Neural crest cell (in vitro differentiated cells): ENCODE measurements at regions not wholly inside any gene's neighbourhood (a gene's known extent, or its start where the extent isn't known, plus 50 kb on each side); places are given as distances from the start of the nearest gene placed in this dataset.

Source experiments
- DNase-seq: peaks from one replicate; pipeline ENCODE4 v3.0.0; 2021; ENCODE audit warnings: low read depth, mixed read lengths, low spot score
- H3K27ac Mint-ChIP-seq: one replicate; pipeline ENCODE4 v1.8.0; 2021; ENCODE audit warnings: mild to moderate bottlenecking, mixed read lengths; ENCODE audit not compliant: unreplicated experiment
- H3K27me3 Mint-ChIP-seq: 2 replicates; pipeline ENCODE4 v1.8.0; 2021; ENCODE audit warnings: low read depth, mild to moderate bottlenecking, mixed read lengths
- H3K36me3 Mint-ChIP-seq: 2 replicates; pipeline ENCODE4 v1.8.0; 2021; ENCODE audit warnings: low read depth, mild to moderate bottlenecking, mixed read lengths
- H3K4me1 Mint-ChIP-seq: 2 replicates; pipeline ENCODE4 v1.8.0; 2021; ENCODE audit warnings: mixed read lengths
- H3K4me3 Mint-ChIP-seq: one replicate; pipeline ENCODE4 v1.8.0; 2021; ENCODE audit warnings: mild to moderate bottlenecking, mixed read lengths
- H3K9me3 Mint-ChIP-seq: 2 replicates; pipeline ENCODE4 v1.8.0; 2021; ENCODE audit warnings: mixed read lengths
- CTCF ChIP-seq: fragments of 200-600 bp; sonication (generic); conservative IDR thresholded peaks from 2 replicates; pipeline ENCODE4 v1.5.0; 2021; ENCODE audit warnings: antibody characterized with exemption, mild to moderate bottlenecking

- Mint-ChIP-seq H3K27me3 (peaks cover 12% of the 10 kb centered on the region), H3K27ac (no peak overlapping the region), H3K4me1 (no peaks in the 10 kb centered on the region), H3K36me3 (no peaks in the 10 kb centered on the region), H3K4me3 (no peak overlapping the region), H3K9me3 (no peaks in the 10 kb centered on the region)
- no peak for TF ChIP-seq CTCF
- no peak for DNase-seq
Measured at GRCh38 chr22:46057246-46058090, 80.5 kb upstream of the WNT7B start.

GRCh38 chr22:46058091-46058420, 81.1 kb upstream of the WNT7B start:
- H3K4me3 Mint-ChIP-seq: no peak overlapping the region
- no peaks in the 10 kb centered on the region for H3K36me3 Mint-ChIP-seq
- H3K27ac Mint-ChIP-seq: no peak overlapping the region
- no peak for TF ChIP-seq CTCF
- H3K27me3 Mint-ChIP-seq: peaks cover 18% of the 10 kb centered on the region
- DNase-seq: no peak
- no peaks in the 10 kb centered on the region for H3K9me3 Mint-ChIP-seq
- H3K4me1 Mint-ChIP-seq: no peaks in the 10 kb centered on the region

- no peak overlapping the region for H3K27ac Mint-ChIP-seq
- H3K4me3 Mint-ChIP-seq: no peak overlapping the region
- H3K36me3 Mint-ChIP-seq: no peaks in the 10 kb centered on the region
- no peak for DNase-seq
- H3K9me3 Mint-ChIP-seq: no peaks in the 10 kb centered on the region
- peaks cover 26% of the 10 kb centered on the region for H3K27me3 Mint-ChIP-seq
- no peak for TF ChIP-seq CTCF
- no peaks in the 10 kb centered on the region for H3K4me1 Mint-ChIP-seq
Measured at GRCh38 chr22:46058591-46059519, 81.9 kb upstream of the WNT7B start.

GRCh38 chr22:46060292-46061123, 83.5 kb upstream of the WNT7B start:
- no peak for TF ChIP-seq CTCF
- no peak overlapping the region for H3K4me3 Mint-ChIP-seq
- no peaks in the 10 kb centered on the region for H3K36me3 Mint-ChIP-seq
- H3K9me3 Mint-ChIP-seq: no peaks in the 10 kb centered on the region
- no peak for DNase-seq
- no peak overlapping the region for H3K27ac Mint-ChIP-seq
- H3K4me1 Mint-ChIP-seq: no peaks in the 10 kb centered on the region
- H3K27me3 Mint-ChIP-seq: peaks cover 39% of the 10 kb centered on the region

- no peak overlapping the region for H3K27ac Mint-ChIP-seq
- DNase-seq: no peak
- H3K9me3 Mint-ChIP-seq: no peaks in the 10 kb centered on the region
- no peaks in the 10 kb centered on the region for H3K4me1 Mint-ChIP-seq
- TF ChIP-seq CTCF: no peak
- no peak overlapping the region for H3K4me3 Mint-ChIP-seq
- peaks cover 45% of the 10 kb centered on the region for H3K27me3 Mint-ChIP-seq
- no peaks in the 10 kb centered on the region for H3K36me3 Mint-ChIP-seq
Measured at GRCh38 chr22:46061124-46061500, 84.2 kb upstream of the WNT7B start.
